Breast epithelium (tissue), 4 donors: ENCODE measurements at regions not wholly inside any gene's neighbourhood (a gene's known extent, or its start where the extent isn't known, plus 50 kb on each side); places are given as distances from the start of the nearest gene placed in this dataset.

Experiments
- DNase-seq, 2 donors: peaks; one replicate each; pipeline ENCODE4 v3.0.0-alpha.2; 2019; ENCODE audit warnings: low spot score in 2 of 2
- H3K27ac ChIP-seq, 2 donors: fragments of 200-600 bp; sonication (generic) in 1 of 2; one replicate each; pipeline ENCODE4 v1.5.1; 2016 to 2019; ENCODE audit warnings: mild to moderate bottlenecking in 1 of 2
- H3K27me3 ChIP-seq, 2 donors: fragments of 200-600 bp; sonication (generic) in 1 of 2; one replicate each; pipeline versions ENCODE4 v1.5.1 to v1.6.0; 2017 to 2019; ENCODE audit warnings: control low read depth in 1 of 2, mild to moderate bottlenecking in 1 of 2
- H3K36me3 ChIP-seq: fragments of 200-600 bp; one replicate; pipeline ENCODE4 v1.5.1; 2019
- H3K4me1 ChIP-seq, 2 donors: fragments of 200-600 bp; sonication (generic); one replicate each; pipeline ENCODE4 v1.5.1; 2016 to 2019; ENCODE audit warnings: control low read depth in 1 of 2
- H3K4me3 ChIP-seq, 3 donors: fragments of 200-600 bp; sonication (generic); 1 replicate in 2 of 3; 2 replicates in 1 of 3; pipeline ENCODE4 v1.5.1; 2016 to 2019; ENCODE audit warnings: mild to moderate bottlenecking in 3 of 3, moderate library complexity in 2 of 3
- H3K9me3 ChIP-seq, 2 donors: fragments of 200-600 bp; sonication (generic) in 1 of 2; one replicate each; pipeline ENCODE4 v1.5.1; 2016 to 2019; ENCODE audit warnings: control low read depth in 1 of 2
- POLR2A ChIP-seq: fragments of 450-650 bp; IDR thresholded peaks from one replicate; pipeline ENCODE4 v1.6.1; 2016; ENCODE audit warnings: antibody characterized with exemption, mild to moderate bottlenecking, moderate library complexity
- POLR2AphosphoS5 ChIP-seq, 3 donors: sonication (generic); formaldehyde crosslinking; IDR thresholded peaks; one replicate each; pipeline ENCODE4 v1.6.1; 2017; ENCODE audit warnings: antibody characterized with exemption in 3 of 3
- intact Hi-C: fragments of 100-400 bp; cut with DNase I; formaldehyde crosslinking; loops from one replicate; pipeline ENCODE4 v1.15.1; 2023; ENCODE audit warnings: low total_unique reads
- TF ChIP-seq, protein P1 (sequence below), 3 donors: fragments of 450-650 bp; IDR thresholded peaks; one replicate each; pipeline ENCODE4 v1.5.1; 2016 to 2017; ENCODE audit warnings: antibody characterized with exemption in 3 of 3, mild to moderate bottlenecking in 3 of 3, moderate library complexity in 3 of 3

DNA sequence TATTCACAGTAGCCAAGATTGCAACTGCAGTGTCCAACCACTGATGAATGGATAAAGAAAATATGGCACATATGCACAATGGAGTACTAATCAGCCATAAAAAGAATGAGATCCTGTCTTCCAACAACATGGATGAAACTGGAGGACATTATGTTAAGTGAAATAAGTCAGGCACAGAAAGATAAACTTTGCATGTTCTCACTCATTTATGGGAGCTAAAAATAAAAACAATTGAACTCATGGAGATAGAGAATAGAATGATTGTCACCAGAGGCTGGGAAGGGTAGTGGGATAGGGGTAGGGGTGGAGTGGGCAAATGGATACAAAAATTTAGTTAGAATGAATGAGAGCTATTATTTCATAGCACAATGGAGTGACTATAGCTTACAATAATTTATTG lies 305.5 kb upstream of the ETAA1 start:
- Histone ChIP-seq H3K9me3 (no peaks in the 10 kb centered on the region), H3K4me3 (no peak overlapping the region), H3K36me3 (no peaks in the 10 kb centered on the region), H3K4me1 (no peaks in the 10 kb centered on the region), H3K27ac (no peak overlapping the region), H3K27me3 (no peaks in the 10 kb centered on the region)
- intact Hi-C loops = no loop called here
- TF ChIP-seq POLR2A = no peak
- TF ChIP-seq, protein P1, sequence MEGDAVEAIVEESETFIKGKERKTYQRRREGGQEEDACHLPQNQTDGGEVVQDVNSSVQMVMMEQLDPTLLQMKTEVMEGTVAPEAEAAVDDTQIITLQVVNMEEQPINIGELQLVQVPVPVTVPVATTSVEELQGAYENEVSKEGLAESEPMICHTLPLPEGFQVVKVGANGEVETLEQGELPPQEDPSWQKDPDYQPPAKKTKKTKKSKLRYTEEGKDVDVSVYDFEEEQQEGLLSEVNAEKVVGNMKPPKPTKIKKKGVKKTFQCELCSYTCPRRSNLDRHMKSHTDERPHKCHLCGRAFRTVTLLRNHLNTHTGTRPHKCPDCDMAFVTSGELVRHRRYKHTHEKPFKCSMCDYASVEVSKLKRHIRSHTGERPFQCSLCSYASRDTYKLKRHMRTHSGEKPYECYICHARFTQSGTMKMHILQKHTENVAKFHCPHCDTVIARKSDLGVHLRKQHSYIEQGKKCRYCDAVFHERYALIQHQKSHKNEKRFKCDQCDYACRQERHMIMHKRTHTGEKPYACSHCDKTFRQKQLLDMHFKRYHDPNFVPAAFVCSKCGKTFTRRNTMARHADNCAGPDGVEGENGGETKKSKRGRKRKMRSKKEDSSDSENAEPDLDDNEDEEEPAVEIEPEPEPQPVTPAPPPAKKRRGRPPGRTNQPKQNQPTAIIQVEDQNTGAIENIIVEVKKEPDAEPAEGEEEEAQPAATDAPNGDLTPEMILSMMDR (IDR thresholded peaks at IDR 0.05) = no peak
- no peak for TF ChIP-seq POLR2AphosphoS5 (IDR thresholded peaks at IDR 0.05)
- DNase-seq = no peak

DNA sequence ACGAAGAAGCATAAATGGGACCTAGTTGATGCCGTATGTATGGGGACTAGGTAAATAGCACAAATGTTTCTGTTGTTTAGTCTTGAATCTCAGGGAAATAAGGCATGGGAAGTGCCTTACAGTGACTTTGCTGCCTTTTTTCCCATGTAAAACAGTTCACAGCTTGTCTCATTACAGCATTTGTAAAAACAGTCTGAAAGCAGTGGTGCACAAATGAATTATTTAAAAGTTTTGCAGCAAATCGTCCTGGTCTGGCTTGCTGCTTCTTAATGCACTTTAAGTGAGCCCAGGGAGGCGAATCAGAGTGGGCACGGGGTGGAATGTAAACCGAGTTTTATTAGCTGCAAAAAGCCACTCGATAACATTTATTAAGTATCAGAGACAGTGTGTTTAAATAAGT lies 302.0 kb upstream of the ETAA1 start:
- Histone ChIP-seq H3K27me3 (no peaks in the 10 kb centered on the region), H3K4me1 (no peaks in the 10 kb centered on the region), H3K4me3 (no peak overlapping the region), H3K9me3 (no peaks in the 10 kb centered on the region), H3K27ac (no peak overlapping the region), H3K36me3 (no peaks in the 10 kb centered on the region)
- no peak for DNase-seq
- no peak for TF ChIP-seq POLR2A
- no peak for TF ChIP-seq POLR2AphosphoS5 (IDR thresholded peaks at IDR 0.05)
- TF ChIP-seq, protein P1 (IDR thresholded peaks at IDR 0.05) = no peak
- intact Hi-C loops = no loop called here

DNA sequence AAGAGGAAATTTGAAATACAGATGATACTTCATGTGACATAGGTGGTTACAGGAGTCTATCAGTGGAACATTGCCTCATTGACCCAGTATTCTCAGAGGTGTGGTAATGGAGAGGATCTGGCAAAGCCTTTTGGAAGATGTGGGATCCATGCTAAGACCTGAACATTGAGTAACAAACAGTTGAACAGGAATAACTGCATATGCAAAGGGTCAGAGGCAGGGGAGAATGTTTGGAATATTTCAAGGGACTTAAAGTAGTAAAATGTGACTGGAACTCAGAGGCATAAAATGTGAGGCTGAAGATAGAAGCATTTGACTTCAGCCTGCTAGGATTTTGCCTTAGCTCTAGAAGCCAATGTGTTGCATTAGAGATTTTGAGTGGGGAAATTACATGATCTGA lies 300.2 kb upstream of the ETAA1 start:
- no peak for TF ChIP-seq POLR2AphosphoS5 (IDR thresholded peaks at IDR 0.05)
- TF ChIP-seq, protein P1 (IDR thresholded peaks at IDR 0.05) = no peak
- no peak for TF ChIP-seq POLR2A
- Histone ChIP-seq H3K4me3 (no peak overlapping the region), H3K36me3 (no peaks in the 10 kb centered on the region), H3K27ac (no peak overlapping the region), H3K27me3 (no peaks in the 10 kb centered on the region), H3K4me1 (no peaks in the 10 kb centered on the region), H3K9me3 (no peaks in the 10 kb centered on the region)
- intact Hi-C loops = no loop called here
- DNase-seq = no peak

- H3K4me1 ChIP-seq = no peaks in the 10 kb centered on the region
- H3K4me3 ChIP-seq = no peak overlapping the region
- peaks cover 8 to 18% of the 10 kb centered on the region in 2 donors for H3K9me3 ChIP-seq
- TF ChIP-seq, protein P1 (IDR thresholded peaks at IDR 0.05) = no peak
- TF ChIP-seq POLR2AphosphoS5 (IDR thresholded peaks at IDR 0.05) (no peak), POLR2A (no peak)
- H3K36me3 ChIP-seq = no peaks in the 10 kb centered on the region
- no peak overlapping the region for H3K27ac ChIP-seq
- intact Hi-C loops = no loop called here
- no peaks in the 10 kb centered on the region for H3K27me3 ChIP-seq
- DNase-seq = no peak
Observed at GRCh38 chr2:67103157-67103556, 294.0 kb upstream of the ETAA1 start.

- Histone ChIP-seq H3K27ac (no peak overlapping the region), H3K36me3 (no peaks in the 10 kb centered on the region), H3K4me3 (no peak overlapping the region), H3K4me1 (no peaks in the 10 kb centered on the region), H3K9me3 (peaks cover 8 to 10% of the 10 kb centered on the region in 2 donors), H3K27me3 (no peaks in the 10 kb centered on the region)
- intact Hi-C loops = no loop called here
- DNase-seq = no peak
- TF ChIP-seq, protein P1 (IDR thresholded peaks at IDR 0.05) = no peak
- no peak for TF ChIP-seq POLR2AphosphoS5 (IDR thresholded peaks at IDR 0.05)
- TF ChIP-seq POLR2A = no peak
Observed at GRCh38 chr2:67108231-67108630, 288.9 kb upstream of the ETAA1 start.
